GM23248 (cell line): ENCODE measurements at regions not wholly inside any gene's neighbourhood (a gene's known extent, or its start where the extent isn't known, plus 50 kb on each side); places are given as distances from the start of the nearest gene placed in this dataset.
A peak's percentile ranks its signal among the peaks of the same experiment; 100 is the strongest.

Experiments
- DNase-seq: peaks from one replicate; pipeline ENCODE4 v3.0.0-alpha.2; 2015
- H2AFZ ChIP-seq: fragments of 200-600 bp; sonication (generic); 2 replicates; pipeline ENCODE4 v1.6.1; 2016; ENCODE audit warnings: antibody characterized with exemption
- H3F3A ChIP-seq: fragments of 200-600 bp; sonication (generic); 2 replicates; pipeline ENCODE4 v1.6.1; 2016; ENCODE audit warnings: mild to moderate bottlenecking, antibody characterized with exemption, mixed run types; ENCODE audit not compliant: insufficient read depth
- H3K27ac ChIP-seq: fragments of 200-600 bp; sonication (generic); 2 replicates; pipeline ENCODE4 v1.5.1; 2016; ENCODE audit warnings: mild to moderate bottlenecking
- H3K27me3 ChIP-seq: fragments of 200-600 bp; sonication (generic); replicated peaks from 2 replicates; pipeline ENCODE4 v1.6.1; 2016; ENCODE audit warnings: mild to moderate bottlenecking; ENCODE audit not compliant: insufficient read depth
- H3K36me3 ChIP-seq: fragments of 200-600 bp; sonication (generic); 2 replicates; pipeline ENCODE4 v1.6.1; 2016; ENCODE audit warnings: low read depth, mild to moderate bottlenecking
- H3K4me1 ChIP-seq: fragments of 200-600 bp; sonication (generic); 2 replicates; pipeline ENCODE4 v1.6.1; 2016; ENCODE audit warnings: mild to moderate bottlenecking; ENCODE audit not compliant: insufficient read depth
- H3K4me2 ChIP-seq: fragments of 200-600 bp; sonication (generic); one replicate; pipeline ENCODE4 v1.6.1; 2016; ENCODE audit warnings: mild to moderate bottlenecking; ENCODE audit not compliant: unreplicated experiment
- H3K4me3 ChIP-seq: fragments of 200-600 bp; sonication (generic); 2 replicates; pipeline ENCODE4 v1.5.1; 2016; ENCODE audit warnings: mild to moderate bottlenecking
- H3K79me2 ChIP-seq: fragments of 200-600 bp; sonication (generic); 2 replicates; pipeline ENCODE4 v1.6.1; 2016; ENCODE audit warnings: mild to moderate bottlenecking; ENCODE audit not compliant: insufficient read depth
- H3K9ac ChIP-seq: fragments of 200-600 bp; sonication (generic); 2 replicates; pipeline ENCODE4 v1.6.1; 2016; ENCODE audit warnings: mild to moderate bottlenecking
- H3K9me2 ChIP-seq: fragments of 200-600 bp; sonication (generic); 2 replicates; pipeline ENCODE4 v1.6.1; 2016; ENCODE audit warnings: mixed run types, mild to moderate bottlenecking, moderate library complexity; ENCODE audit not compliant: insufficient read depth
- H3K9me3 ChIP-seq: fragments of 200-600 bp; sonication (generic); one replicate; pipeline ENCODE4 v1.6.1; 2017; ENCODE audit warnings: low read depth
- H4K20me1 ChIP-seq: fragments of 200-600 bp; sonication (generic); 2 replicates; pipeline ENCODE4 v1.6.0; 2016; ENCODE audit not compliant: insufficient read depth
- EZH2 ChIP-seq: fragments of 200-600 bp; sonication (generic); IDR thresholded peaks from 2 replicates; pipeline ENCODE4 v1.6.1; 2018; ENCODE audit warnings: antibody characterized with exemption, mild to moderate bottlenecking; ENCODE audit not compliant: insufficient read depth, poor library complexity, severe bottlenecking
- EZH2phosphoT487 ChIP-seq: fragments of 200-600 bp; sonication (generic); IDR thresholded peaks from 2 replicates; pipeline ENCODE4 v1.6.1; 2018; ENCODE audit warnings: antibody characterized with exemption, moderate library complexity, mild to moderate bottlenecking, low read depth; ENCODE audit not compliant: insufficient read depth
- WGBS, 2 experiments: methylation state at CpG; one replicate each; pipeline ENCODE4 v1.1.6; 2015 to 2017; ENCODE audit warnings: low lambda C conversion rate in 2 of 2, low coverage in 1 of 2; ENCODE audit errors: missing lambda C conversion rate in 2 of 2; 5-methylcytosine and 5-hydroxymethylcytosine counted together
- in situ Hi-C: fragments of 300-500 bp; cut with MboI; formaldehyde crosslinking; loops from 2 replicates; pipeline ENCODE4 v1.15.0; 2020

DNA sequence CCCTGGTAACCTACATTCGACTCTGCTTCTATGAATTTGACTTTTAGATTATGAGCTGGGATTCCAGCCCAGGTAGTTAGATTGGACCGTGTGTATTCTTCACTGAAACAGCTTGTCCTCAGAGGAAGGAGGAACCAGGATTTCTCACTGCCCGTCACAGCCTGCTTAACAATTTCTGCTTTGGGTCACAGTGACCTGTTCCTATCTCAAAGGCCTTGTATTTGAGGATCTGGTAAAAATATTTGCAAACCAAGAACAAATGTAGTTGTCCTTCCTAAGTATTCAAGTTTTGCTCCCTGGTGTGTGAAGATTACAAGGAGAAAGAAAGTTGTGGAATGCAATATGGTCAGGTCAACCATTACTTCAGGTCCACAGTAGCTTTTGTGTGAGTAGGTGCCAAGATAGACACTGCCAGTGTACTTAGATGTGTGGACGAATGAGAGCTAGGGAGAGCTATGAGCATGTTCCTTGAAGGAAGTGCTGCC is 55.1 kb downstream of the KIF4B start:
- in situ Hi-C loops, result no loop called here
- Histone ChIP-seq H4K20me1 (no peaks in the 10 kb centered on the region), H2AFZ (no peak overlapping the region), H3K9ac (no peak overlapping the region), H3K9me2 (no peaks in the 10 kb centered on the region), H3K4me2 (no peak overlapping the region), H3K9me3 (no peaks in the 10 kb centered on the region), H3K36me3 (no peaks in the 10 kb centered on the region), H3K27ac (no peak overlapping the region), H3F3A (no peaks in the 10 kb centered on the region), H3K4me3 (no peak overlapping the region), H3K4me1 (no peaks in the 10 kb centered on the region), H3K79me2 (no peaks in the 10 kb centered on the region), H3K27me3 (0 out of 2 replicates have a peak, but pooled peaks cover 3% of the 10 kb centered on the region)
- WGBS, 2 experiments, result 13 to 19% methylated on average over 4 of the region's 4 CpGs
- TF ChIP-seq EZH2 (no peak), EZH2phosphoT487 (no peak)
- no peak for DNase-seq

DNA sequence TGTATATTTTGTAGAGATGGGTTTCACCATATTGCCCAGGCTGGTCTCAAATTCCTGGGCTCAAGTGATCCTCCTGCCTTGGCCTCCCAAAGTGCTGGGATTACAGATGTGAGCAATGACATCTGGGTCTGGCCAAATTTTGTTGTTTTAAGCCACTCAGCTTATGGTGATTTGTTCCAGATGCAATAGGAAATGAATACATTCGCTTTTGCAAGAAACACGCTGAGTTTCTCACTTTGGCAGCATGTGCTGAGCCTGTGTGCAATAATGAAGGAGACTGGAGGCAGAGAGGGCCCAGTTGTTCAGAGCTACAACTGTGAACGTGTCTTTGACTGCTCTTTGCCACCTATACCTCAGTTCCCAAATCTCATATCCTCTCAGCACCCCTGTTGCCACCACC is 56.4 kb downstream of the KIF4B start:
- Histone ChIP-seq H3K9ac (no peak overlapping the region), H4K20me1 (no peaks in the 10 kb centered on the region), H3K27me3 (no peaks in the 10 kb centered on the region), H3K27ac (no peak overlapping the region), H3K79me2 (no peaks in the 10 kb centered on the region), H3K4me3 (no peak overlapping the region), H3K4me1 (no peaks in the 10 kb centered on the region), H3K36me3 (no peaks in the 10 kb centered on the region), H2AFZ (no peak overlapping the region), H3K4me2 (no peak overlapping the region), H3K9me2 (no peaks in the 10 kb centered on the region), H3F3A (no peaks in the 10 kb centered on the region), H3K9me3 (no peaks in the 10 kb centered on the region)
- in situ Hi-C loops, result no loop called here
- TF ChIP-seq EZH2 (no peak), EZH2phosphoT487 (no peak)
- DNase-seq, result peak; percentile 22
- WGBS, 2 experiments, result 3 to 6% methylated on average over 3 of the region's 3 CpGs

DNA sequence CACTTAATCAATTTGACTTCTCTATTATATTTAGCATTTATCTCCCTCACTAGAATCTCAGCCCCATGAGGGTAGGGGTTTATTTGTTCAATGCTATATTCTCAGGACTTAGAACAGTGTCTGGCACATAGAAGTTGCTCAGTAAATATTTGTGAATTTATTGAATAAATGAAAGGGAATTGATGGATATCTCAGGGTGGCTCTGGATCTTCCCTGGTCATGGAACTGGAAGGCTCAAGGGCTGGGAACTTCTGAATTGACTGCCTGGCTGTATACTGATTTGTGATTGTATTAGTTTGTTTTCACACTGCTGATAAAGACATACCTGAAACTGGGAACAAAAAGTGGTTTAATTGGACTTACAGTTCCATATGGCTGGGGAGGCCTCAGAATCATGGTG is 57.2 kb downstream of the KIF4B start:
- H3K27me3 ChIP-seq, result no peaks in the 10 kb centered on the region
- H3K4me3 ChIP-seq, result no peak overlapping the region
- H3K4me2 ChIP-seq, result no peak overlapping the region
- H3F3A ChIP-seq, result no peaks in the 10 kb centered on the region
- in situ Hi-C loops, result no loop called here
- H3K36me3 ChIP-seq, result no peaks in the 10 kb centered on the region
- no peaks in the 10 kb centered on the region for H3K9me3 ChIP-seq
- H3K4me1 ChIP-seq, result no peaks in the 10 kb centered on the region
- TF ChIP-seq EZH2phosphoT487 (no peak), EZH2 (no peak)
- H4K20me1 ChIP-seq, result no peaks in the 10 kb centered on the region
- no peak for DNase-seq
- no peak overlapping the region for H3K9ac ChIP-seq
- no peaks in the 10 kb centered on the region for H3K79me2 ChIP-seq
- H3K27ac ChIP-seq, result no peak overlapping the region
- no peak overlapping the region for H2AFZ ChIP-seq
- H3K9me2 ChIP-seq, result no peaks in the 10 kb centered on the region

DNA sequence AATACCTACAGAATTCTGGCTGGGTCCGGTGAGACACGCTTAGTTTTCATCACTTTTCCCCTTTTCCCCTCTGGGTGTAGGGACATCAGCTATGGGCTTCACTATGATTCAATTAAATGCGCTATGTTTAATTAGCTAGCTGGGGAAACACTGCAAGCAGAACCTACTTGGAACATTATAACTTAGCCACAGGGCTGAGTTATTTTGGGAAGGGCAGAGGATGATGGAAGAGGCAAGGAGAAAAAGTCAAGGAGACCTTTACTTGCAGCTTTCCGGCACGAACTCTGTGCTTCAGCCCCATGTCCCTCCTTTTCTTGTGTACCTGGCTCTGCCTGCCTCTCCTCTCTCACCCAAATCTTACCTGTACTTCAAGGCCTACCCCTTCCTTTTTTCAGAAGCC is 62.8 kb downstream of the KIF4B start:
- H3K9ac ChIP-seq, result no peak overlapping the region
- H3K9me2 ChIP-seq, result no peaks in the 10 kb centered on the region
- no peaks in the 10 kb centered on the region for H3K36me3 ChIP-seq
- H4K20me1 ChIP-seq, result no peaks in the 10 kb centered on the region
- H2AFZ ChIP-seq, result no peak overlapping the region
- H3K9me3 ChIP-seq, result no peaks in the 10 kb centered on the region
- H3K27me3 ChIP-seq, result no peaks in the 10 kb centered on the region; the same call in 1 of the 2 replicates
- in situ Hi-C loops, result no loop called here
- no peak for DNase-seq
- H3K27ac ChIP-seq, result no peak overlapping the region
- TF ChIP-seq EZH2 (no peak), EZH2phosphoT487 (no peak)
- H3K4me2 ChIP-seq, result no peak overlapping the region
- 55 to 57% methylated on average over 5 of the region's 5 CpGs for WGBS, 2 experiments
- no peaks in the 10 kb centered on the region for H3K4me1 ChIP-seq
- no peaks in the 10 kb centered on the region for H3K79me2 ChIP-seq
- no peaks in the 10 kb centered on the region for H3F3A ChIP-seq
- H3K4me3 ChIP-seq, result no peak overlapping the region

DNA sequence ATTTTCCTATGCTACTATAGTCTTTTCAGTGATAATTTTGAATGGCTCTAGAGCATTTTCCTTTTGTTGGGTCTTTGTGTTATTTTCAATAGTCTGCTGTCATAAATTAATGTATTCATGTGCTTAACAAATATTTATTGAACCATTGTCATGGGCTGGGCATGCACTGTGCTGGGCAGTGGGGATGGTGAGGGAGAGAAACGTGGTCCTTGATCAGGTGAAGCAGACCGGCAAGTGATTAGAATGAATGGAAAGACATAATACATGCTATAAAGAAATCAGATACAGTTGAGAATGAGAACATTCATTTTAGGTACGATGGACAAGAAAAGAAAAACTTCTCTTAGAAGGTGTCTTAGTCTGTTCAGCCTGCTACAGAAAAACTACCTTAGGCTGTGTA is 66.1 kb downstream of the KIF4B start:
- H3K4me3 ChIP-seq, result no peak overlapping the region
- no peak overlapping the region for H2AFZ ChIP-seq
- H3K9me3 ChIP-seq, result no peaks in the 10 kb centered on the region
- in situ Hi-C loops, result no loop called here
- no peaks in the 10 kb centered on the region for H3F3A ChIP-seq
- H3K27me3 ChIP-seq, result no peaks in the 10 kb centered on the region; the same call in 1 of the 2 replicates
- TF ChIP-seq EZH2phosphoT487 (no peak), EZH2 (no peak)
- H3K9ac ChIP-seq, result no peak overlapping the region
- H3K36me3 ChIP-seq, result no peaks in the 10 kb centered on the region
- H3K27ac ChIP-seq, result no peak overlapping the region
- no peak overlapping the region for H3K4me2 ChIP-seq
- 21 to 26% methylated on average over 3 of the region's 3 CpGs for WGBS, 2 experiments
- no peaks in the 10 kb centered on the region for H3K9me2 ChIP-seq
- no peaks in the 10 kb centered on the region for H3K79me2 ChIP-seq
- H4K20me1 ChIP-seq, result no peaks in the 10 kb centered on the region
- DNase-seq, result no peak
- H3K4me1 ChIP-seq, result peaks cover 9% of the 10 kb centered on the region
